HG03565 (cell line): ENCODE measurements at regions not wholly inside any gene's neighbourhood (a gene's known extent, or its start where the extent isn't known, plus 50 kb on each side); places are given as distances from the start of the nearest gene placed in this dataset.
A peak's percentile ranks its signal among the peaks of the same experiment; 100 is the strongest.
"Not testable (repeated sequence)": the region's sequence is repeated elsewhere in the genome, so short reads cannot be mapped to it uniquely, and the experiment has no call there.

Source experiments
- ATAC-seq: cut with Tn5 transposase; IDR thresholded peaks from one replicate; pipeline ENCODE4 v1.9.1; 2021; ENCODE audit warnings: mild to moderate bottlenecking, moderate library complexity; ENCODE audit not compliant: unreplicated experiment

DNA sequence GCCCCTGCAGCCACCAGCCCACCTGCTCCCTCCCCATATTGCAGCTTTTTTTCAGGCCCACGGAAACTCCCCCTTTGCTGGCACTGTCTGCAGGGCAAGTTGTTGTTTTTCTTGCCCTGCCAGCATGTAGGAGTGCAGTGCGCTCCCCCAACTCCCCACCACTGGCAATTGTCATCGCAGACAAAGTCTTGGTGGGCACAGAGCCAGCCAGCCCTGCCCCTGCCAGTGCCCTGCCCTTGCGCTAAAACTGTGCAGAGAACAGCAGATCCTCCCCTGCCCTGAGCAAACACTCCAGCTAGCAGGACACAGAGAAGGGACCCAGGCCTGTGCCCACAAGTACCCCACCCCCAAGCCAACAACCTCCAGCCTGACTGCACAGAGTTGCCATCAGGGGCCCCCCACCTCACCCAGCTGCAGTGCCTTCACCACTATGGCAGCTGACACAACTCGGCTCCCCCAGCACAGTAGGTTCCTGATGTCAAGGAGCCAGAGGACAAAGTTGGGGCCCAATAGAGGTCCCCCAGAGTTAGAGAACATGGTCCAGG, 158.1 kb upstream of the ARHGAP42 start:
- no peak for ATAC-seq

DNA sequence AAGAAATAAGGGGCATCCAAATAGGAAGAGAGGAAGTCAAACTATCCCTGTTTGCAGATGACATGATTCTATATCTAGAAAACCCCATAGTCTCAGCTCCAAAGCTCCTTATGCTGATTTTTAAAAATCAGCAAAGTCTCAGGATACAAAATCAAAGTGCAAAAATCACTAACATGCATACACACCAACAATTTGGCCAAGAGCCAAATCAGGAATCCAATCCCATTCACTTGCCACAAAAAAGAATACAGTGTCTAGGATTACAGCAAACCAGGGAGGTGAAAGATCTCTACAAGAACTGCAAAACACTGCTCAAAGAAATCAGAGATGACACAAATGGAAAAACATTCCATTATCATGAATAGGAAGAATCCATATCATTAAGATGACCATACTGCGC, 155.8 kb upstream of the ARHGAP42 start:
- ATAC-seq: not testable (repeated sequence)

DNA sequence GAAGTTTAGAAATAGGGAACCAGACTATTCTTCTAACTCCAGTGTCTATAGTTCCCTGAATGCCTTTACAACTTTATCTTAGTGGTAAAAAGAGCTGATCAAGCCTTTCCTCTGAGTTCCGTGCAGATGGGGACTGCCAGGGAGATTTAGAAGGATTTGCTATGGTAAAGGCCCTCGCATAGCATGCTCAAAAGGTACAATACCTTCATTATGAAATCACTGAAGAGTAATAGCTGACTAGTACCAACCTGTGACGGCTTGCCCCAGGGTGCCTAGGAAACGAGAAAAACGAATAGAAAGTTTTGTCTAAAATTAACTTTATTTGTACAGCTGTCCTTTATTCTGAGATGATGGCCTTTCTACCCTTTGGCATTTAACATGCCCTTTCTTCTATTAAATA, 150.1 kb upstream of the ARHGAP42 start:
- no peak for ATAC-seq

- ATAC-seq: no peak
Measured at GRCh38 chr11:100543386-100543785, 143.7 kb upstream of the ARHGAP42 start.

DNA sequence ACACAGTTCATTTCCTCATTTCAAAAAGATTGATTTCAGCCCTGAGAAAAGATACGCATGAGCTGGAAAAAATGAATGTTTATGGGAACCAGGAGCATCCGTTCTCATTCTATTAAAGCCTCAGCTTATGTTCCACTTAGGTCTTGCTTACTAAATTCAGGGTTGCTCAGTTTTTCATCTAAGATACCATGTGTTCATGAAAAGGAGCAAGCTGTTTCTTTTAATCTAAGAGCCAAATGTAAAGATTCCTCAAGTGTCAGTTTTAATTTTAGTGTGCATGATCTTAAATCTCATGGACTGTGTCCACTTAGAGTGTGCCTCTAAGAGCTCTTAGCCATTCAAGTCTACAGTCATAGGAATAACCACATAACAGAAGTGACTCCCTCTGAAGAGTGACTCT, 141.5 kb upstream of the ARHGAP42 start:
- no peak for ATAC-seq

GRCh38 chr11:100545970-100546369, 141.1 kb upstream of the ARHGAP42 start:
- ATAC-seq: no peak

DNA sequence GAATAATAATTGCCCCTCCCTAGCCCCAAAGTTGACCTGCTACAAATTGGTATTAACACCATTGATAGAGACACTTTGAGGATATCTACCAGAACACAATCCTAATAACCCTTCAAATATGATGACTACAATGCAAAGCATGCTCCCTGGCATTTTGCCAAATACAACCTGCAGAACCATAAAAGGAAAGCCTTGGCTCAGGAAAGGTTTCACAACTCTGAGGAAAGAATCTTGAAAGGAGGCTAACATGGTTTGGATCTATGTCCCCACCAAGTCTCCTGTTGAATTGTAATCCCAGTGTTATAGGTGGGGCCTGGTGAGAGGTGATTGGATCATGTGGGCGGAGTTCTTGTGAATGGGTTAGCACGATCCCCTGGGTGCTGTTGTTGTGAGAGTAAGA, 140.4 kb upstream of the ARHGAP42 start:
- no peak for ATAC-seq

GRCh38 chr11:100550298-100550697, 136.8 kb upstream of the ARHGAP42 start:
- no peak for ATAC-seq

- ATAC-seq: no peak
Measured at GRCh38 chr11:100550912-100551632, 136.0 kb upstream of the ARHGAP42 start.

- ATAC-seq: no peak
Measured at GRCh38 chr11:100555931-100556330, 131.2 kb upstream of the ARHGAP42 start.

DNA sequence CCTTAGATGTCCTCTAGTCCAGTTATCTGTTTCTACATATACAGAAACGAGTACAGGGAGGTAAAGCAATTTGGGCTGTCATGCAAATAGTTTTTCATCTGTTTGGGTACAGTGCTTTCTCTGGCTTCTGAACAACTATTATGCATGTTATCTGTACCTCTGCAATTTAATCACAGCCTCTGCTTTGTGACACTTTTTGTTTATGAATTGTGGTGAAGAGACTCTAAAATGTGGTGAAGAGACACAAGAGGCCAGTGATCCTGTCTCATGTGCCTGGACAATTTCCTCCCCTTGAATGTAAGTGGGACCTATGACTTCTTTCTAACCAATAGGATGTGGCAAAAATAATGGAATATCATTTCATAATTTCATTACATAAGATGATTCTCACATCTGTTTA, 130.3 kb upstream of the ARHGAP42 start:
- no peak for ATAC-seq

DNA sequence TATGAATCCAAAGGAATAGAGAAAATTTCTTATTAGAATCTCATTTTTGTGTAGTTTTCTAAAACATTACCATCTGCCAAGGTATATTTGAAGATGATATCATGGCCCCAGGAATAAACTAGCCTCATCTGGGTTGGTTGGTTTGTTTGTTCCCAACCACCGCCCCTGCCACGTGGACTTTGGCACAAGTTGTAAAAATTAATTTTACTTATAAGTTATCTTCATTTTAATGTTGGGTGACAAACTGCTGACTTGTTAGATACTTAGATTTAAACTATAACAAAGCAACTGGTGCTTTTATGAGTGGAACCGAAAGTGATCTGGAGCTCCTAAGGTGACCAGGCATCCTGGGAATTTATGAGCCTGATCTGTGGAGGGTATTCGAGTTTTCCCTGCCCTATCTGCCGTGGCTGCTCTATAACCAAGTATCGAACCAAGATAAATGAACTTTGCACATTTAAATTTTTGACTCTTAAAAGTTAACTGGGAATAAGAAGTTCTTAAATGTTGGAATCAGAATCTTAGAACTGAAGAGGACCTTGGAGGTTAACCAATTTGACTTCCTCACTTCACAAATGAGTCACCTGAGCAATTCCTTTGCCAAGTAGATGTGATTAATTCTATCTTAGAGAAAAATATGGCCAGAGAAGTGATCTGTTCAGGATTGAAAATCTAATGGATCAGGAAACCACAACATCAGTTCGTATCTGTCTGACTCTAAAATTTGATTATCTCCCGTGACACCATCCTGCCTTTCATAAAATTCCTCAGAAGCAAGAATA, 129.1 kb upstream of the ARHGAP42 start:
- no peak for ATAC-seq

GRCh38 chr11:100560606-100561005, 126.5 kb upstream of the ARHGAP42 start:
- no peak for ATAC-seq

DNA sequence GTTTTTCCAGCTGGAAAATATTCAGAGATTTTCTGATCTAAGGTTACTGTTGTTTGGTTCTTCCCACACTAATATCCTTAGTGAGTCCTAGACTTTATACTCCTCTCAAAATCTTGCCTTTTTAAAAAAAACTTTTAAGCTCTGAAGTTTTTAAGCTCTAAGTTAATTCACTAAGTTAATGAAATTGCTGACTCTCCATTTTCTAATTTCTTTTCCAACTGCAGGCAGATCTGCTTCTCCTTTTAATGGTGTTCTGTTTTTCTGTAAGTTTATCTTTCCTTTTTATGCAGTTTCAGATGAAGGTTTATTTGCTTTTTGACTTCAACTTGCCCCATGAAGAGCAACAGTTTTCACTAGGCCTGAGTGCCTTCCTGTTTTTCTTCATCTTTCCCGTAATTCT, 125.8 kb upstream of the ARHGAP42 start:
- ATAC-seq: no peak

DNA sequence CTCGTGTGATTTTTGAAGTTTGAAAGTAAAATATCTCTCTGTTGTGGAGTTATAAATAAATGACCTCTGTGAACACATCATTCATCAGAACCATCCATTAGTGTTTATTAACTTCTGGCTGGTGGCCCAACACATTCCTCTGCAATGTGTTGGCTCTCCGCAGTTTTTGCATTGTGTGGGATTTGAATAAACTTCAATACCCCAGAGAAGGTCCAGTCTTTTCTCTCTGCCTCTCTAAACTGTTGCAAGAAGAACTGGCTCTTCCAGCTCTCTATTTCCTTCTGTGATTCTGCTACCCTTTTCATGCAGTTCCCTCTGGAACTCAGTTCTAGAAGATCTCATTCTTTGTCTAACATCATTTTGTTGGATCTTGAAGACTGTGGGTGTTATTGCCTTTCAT, 125.0 kb upstream of the ARHGAP42 start:
- ATAC-seq: no peak

GRCh38 chr11:100563541-100564280, 123.4 kb upstream of the ARHGAP42 start:
- ATAC-seq: no peak

- no peak for ATAC-seq
Measured at GRCh38 chr11:100573911-100574513, 113.1 kb upstream of the ARHGAP42 start.

DNA sequence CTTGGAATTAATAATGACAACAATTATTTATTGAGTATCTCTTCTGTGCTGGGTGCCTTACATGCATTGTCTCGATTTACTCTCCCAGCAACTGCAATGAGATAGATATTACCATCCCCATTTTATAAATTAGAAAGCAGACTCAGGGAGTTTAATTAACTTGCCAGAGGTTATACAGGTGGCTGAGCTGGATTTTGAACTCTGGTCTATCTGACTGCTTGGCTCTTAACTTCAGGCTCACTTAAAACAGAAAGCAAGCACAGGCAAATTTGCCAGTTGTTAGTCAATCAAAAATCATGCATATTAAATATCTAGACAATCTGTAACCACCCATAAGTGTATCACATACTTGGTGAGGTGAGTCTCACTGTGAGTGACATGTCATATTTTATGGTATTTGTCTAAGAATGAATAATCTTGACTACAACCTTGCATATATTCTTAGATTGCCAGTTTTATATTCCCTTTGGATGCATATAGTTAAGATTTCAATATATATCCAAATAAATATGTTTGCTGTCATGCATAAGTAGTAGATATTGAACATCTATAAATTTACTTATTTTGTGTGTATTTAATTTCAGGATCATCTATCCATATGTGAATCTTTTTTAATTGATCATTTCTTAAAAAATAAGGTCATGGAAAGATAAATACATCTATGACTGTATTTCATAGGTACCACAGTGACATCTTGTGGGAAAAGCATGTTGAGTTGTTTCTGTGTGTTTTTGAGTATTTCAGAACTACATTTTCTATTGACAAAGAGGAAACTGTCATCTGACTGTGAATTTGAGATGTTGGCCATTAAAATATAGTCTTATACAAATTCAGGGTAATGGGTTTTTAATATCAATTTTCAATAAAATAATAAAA, 112.0 kb upstream of the ARHGAP42 start:
- ATAC-seq: no peak

DNA sequence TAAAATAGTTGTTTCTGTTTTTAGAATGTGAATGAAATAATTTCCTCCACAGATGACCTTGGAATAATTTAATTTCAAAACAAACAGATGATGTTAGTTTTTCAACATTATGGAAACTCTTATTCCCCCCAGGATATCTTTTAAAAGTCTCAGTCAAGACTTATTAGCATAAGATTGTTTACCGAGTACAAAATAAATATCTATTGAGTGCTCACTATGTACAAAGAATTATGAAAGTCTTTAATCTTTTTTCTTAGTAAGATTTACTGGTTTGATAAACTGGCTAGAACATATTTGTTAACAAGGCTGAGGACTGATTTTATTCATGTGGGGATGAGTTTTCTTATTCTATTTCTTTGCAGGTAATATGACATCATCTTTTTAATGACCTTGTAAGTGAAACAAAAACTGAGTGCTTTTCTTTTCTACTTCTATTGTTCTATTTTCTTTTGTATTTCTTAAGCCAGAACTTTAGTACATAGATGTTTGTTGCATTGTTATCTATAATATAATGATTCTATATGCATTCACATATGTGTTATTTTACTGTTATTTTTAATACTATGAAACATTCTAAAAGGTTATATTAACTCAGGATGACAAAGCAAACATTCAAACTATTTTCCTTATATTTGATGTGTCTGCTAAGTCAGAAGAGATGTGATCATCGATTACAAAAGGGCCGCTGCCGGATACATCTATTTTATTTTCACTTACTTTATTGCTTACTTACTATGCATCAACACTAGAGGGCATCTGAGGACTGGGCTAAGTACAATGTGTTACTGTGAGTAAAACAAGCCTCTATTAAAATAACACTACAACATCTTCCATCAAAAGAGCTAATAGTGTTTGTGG, 111.0 kb upstream of the ARHGAP42 start:
- peak; percentile 85 for ATAC-seq
